ENCODE measurements at regions not wholly inside any gene's neighbourhood (a gene's known extent, or its start where the extent isn't known, plus 50 kb on each side); places are given as distances from the start of the nearest gene placed in this dataset.

DNA sequence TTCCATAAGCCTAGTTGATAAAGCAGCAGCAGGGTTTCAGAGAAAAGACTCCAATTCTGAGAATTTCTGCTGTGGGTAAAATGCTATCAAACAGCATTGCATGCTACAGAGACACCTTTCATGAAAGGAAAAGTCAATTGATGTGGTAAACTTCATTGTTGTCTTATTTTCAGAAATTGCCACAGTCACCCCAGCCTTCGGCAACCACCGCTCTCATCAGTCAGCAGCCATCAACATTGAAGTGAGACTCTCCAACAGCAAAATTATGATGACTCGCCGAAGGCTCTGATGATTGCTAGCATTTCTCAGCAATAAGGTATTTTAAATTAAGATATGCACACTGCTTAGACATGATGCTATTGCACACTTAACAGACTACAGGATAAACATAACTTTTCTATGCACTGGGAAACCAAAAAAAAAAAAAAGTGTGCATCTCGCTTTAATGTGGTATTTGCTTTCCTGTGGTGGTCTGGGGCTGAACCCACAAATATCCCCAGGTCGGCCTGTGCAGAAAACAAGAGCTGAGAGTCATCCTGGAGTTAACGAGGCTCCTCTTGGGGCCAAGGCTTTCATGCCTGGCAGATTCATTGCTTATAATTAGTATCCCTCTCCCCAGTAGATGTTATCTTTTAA, 192.1 kb downstream of the CTTN start:
- Mint-ChIP-seq H3K4me3 (no peak overlapping the region), H3K9me3 (peaks cover 4% of the 10 kb centered on the region), H3K27ac (no peak overlapping the region), H3K36me3 (peaks cover 4% of the 10 kb centered on the region), H3K4me1 (peaks cover 14% of the 10 kb centered on the region), H3K27me3 (ENCODE audit: insufficient read depth, low read depth) (peaks cover 5% of the 10 kb centered on the region)
- Histone ChIP-seq H3K27ac (no peak overlapping the region), H3K4me2 (no peak overlapping the region), H2AFZ (replicated peaks) (no peak overlapping the region), H3K4me3 (no peak overlapping the region), H3K79me2 (ENCODE audit: low read depth) (no peaks in the 10 kb centered on the region), H3K27me3 (no peaks in the 10 kb centered on the region), H3K36me3 (no peaks in the 10 kb centered on the region), H3K9ac (no peak overlapping the region), H3K9me3 (ENCODE audit: low read depth) (no peaks in the 10 kb centered on the region), H3F3A (ENCODE audit: low read depth) (no peaks in the 10 kb centered on the region), H4K20me1 (ENCODE audit: low read depth) (no peaks in the 10 kb centered on the region), H3K4me1 (no peaks in the 10 kb centered on the region)
- no peak for DNase-seq (ENCODE audit: low spot score)
- TF ChIP-seq EZH2phosphoT487 (IDR thresholded peaks at IDR 0.05), result no peak
- TF ChIP-seq, protein P1, sequence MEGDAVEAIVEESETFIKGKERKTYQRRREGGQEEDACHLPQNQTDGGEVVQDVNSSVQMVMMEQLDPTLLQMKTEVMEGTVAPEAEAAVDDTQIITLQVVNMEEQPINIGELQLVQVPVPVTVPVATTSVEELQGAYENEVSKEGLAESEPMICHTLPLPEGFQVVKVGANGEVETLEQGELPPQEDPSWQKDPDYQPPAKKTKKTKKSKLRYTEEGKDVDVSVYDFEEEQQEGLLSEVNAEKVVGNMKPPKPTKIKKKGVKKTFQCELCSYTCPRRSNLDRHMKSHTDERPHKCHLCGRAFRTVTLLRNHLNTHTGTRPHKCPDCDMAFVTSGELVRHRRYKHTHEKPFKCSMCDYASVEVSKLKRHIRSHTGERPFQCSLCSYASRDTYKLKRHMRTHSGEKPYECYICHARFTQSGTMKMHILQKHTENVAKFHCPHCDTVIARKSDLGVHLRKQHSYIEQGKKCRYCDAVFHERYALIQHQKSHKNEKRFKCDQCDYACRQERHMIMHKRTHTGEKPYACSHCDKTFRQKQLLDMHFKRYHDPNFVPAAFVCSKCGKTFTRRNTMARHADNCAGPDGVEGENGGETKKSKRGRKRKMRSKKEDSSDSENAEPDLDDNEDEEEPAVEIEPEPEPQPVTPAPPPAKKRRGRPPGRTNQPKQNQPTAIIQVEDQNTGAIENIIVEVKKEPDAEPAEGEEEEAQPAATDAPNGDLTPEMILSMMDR (IDR thresholded peaks at IDR 0.05), result no peak
- TF ChIP-seq EZH2 (IDR thresholded peaks at IDR 0.05), result no peak

DNA sequence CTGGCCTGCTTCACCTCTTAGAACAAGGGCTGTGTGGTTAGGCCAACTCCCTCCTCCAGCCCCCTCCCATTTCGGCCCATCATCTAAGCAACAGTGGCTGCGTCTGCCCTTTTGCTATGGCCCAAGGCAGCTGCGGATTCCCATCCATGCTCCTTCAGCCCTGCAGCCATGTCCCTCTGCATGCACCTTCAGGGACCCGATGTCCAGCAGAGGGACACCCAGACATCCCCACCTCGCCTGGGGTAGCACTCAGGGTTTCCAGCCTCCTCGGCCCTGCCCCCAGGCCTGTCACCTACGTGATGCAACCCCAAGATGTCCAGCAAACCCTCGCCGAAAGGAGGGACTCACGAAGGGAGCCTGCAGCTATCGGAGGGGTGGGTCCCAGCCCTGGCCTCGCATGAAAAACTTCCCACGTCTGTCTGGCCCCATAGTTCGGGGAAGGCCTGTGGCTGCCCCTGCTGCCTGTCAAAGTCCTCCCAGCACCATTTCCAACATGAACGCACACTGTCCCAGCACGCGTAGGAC, 194.4 kb downstream of the CTTN start:
- peaks cover 11% of the 10 kb centered on the region for H3K4me1 Mint-ChIP-seq
- no peak overlapping the region for H3K4me3 ChIP-seq
- DNase-seq (ENCODE audit: low spot score), result no peak
- no peaks in the 10 kb centered on the region for H3K27me3 ChIP-seq
- TF ChIP-seq EZH2 (IDR thresholded peaks at IDR 0.05) (no peak), EZH2phosphoT487 (IDR thresholded peaks at IDR 0.05) (no peak)
- TF ChIP-seq, protein P1 (IDR thresholded peaks at IDR 0.05), result no peak
- H2AFZ ChIP-seq (replicated peaks), result no peak overlapping the region
- H3K27me3 Mint-ChIP-seq (ENCODE audit: insufficient read depth, low read depth), result peaks cover 5% of the 10 kb centered on the region
- no peaks in the 10 kb centered on the region for H3K36me3 ChIP-seq
- no peaks in the 10 kb centered on the region for H3K79me2 ChIP-seq (ENCODE audit: low read depth)
- H3K4me2 ChIP-seq, result no peak overlapping the region
- no peak overlapping the region for H3K27ac ChIP-seq
- no peak overlapping the region for H3K9ac ChIP-seq
- H3K9me3 ChIP-seq (ENCODE audit: low read depth), result no peaks in the 10 kb centered on the region
- H3K9me3 Mint-ChIP-seq, result peaks cover 4% of the 10 kb centered on the region
- no peaks in the 10 kb centered on the region for H3F3A ChIP-seq (ENCODE audit: low read depth)
- no peaks in the 10 kb centered on the region for H3K4me1 ChIP-seq
- H3K4me3 Mint-ChIP-seq, result no peak overlapping the region
- H3K36me3 Mint-ChIP-seq, result peaks cover 4% of the 10 kb centered on the region
- H4K20me1 ChIP-seq (ENCODE audit: low read depth), result no peaks in the 10 kb centered on the region
- no peak overlapping the region for H3K27ac Mint-ChIP-seq

DNA sequence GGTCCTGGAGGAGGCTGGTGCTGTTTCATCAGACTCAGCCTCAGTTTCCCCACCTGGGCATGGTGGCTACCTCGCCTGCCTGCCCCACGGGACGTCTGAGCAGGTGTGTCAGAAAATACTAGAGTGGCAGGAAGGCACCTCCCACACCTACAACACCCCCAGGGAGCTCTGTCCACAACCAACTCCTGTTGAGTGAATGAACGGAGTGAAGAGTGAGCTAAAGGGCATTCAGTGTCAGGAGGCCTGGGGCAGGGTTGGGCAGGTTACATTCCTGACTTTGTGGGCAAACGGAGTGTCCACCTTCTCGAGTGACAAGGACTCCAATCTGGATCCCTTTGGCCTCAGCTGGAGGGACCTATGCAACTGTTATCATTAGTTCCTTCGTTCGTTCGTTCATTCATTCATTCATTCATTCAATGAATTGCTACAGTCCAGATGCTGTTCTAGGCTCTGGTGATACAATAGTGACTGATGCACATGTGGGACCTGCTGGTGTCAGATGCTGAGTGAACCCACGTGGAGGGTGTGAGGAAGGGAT, 195.2 kb downstream of the CTTN start:
- Histone ChIP-seq H3K79me2 (ENCODE audit: low read depth) (no peaks in the 10 kb centered on the region), H3K4me1 (peaks cover 8% of the 10 kb centered on the region), H3F3A (ENCODE audit: low read depth) (no peaks in the 10 kb centered on the region), H3K9ac (no peak overlapping the region), H3K27me3 (no peaks in the 10 kb centered on the region), H3K9me3 (ENCODE audit: low read depth) (no peaks in the 10 kb centered on the region), H3K27ac (no peak overlapping the region), H3K4me2 (no peak overlapping the region), H2AFZ (replicated peaks) (no peak overlapping the region), H4K20me1 (ENCODE audit: low read depth) (no peaks in the 10 kb centered on the region), H3K36me3 (no peaks in the 10 kb centered on the region), H3K4me3 (no peak overlapping the region)
- Mint-ChIP-seq H3K27me3 (ENCODE audit: insufficient read depth, low read depth) (peaks cover 5% of the 10 kb centered on the region), H3K9me3 (peaks cover 4% of the 10 kb centered on the region), H3K27ac (no peak overlapping the region), H3K36me3 (peaks cover 4% of the 10 kb centered on the region), H3K4me3 (no peak overlapping the region), H3K4me1 (peaks cover 19% of the 10 kb centered on the region)
- no peak for DNase-seq (ENCODE audit: low spot score)
- TF ChIP-seq EZH2 (IDR thresholded peaks at IDR 0.05) (no peak), EZH2phosphoT487 (IDR thresholded peaks at IDR 0.05) (no peak)

DNA sequence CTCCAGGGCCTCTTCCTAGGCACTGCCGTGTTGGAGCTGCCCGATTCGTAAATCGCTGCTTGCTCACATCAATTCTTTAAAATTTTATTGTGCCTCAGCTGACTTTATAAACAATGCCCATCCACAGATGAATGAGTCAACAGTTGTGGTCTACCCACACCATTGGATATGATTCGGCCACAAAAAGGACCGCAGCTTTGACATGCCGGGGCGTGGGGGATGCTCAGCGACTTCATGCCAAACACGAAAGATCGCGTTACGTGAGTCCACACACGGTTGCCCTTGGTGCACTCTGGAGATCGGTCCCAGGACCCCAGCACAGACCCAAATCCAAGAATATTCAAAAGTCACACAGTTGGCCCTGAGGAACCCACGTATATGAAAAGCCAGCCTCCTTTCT, 195.7 kb downstream of the CTTN start:
- Mint-ChIP-seq H3K36me3 (peaks cover 4% of the 10 kb centered on the region), H3K27me3 (ENCODE audit: insufficient read depth, low read depth) (peaks cover 5% of the 10 kb centered on the region), H3K4me3 (no peak overlapping the region), H3K9me3 (peaks cover 4% of the 10 kb centered on the region), H3K27ac (no peak overlapping the region), H3K4me1 (peaks cover 20% of the 10 kb centered on the region)
- Histone ChIP-seq H3K27me3 (no peaks in the 10 kb centered on the region), H2AFZ (replicated peaks) (no peak overlapping the region), H3K4me3 (no peak overlapping the region), H4K20me1 (ENCODE audit: low read depth) (no peaks in the 10 kb centered on the region), H3F3A (ENCODE audit: low read depth) (no peaks in the 10 kb centered on the region), H3K4me1 (peaks cover 8% of the 10 kb centered on the region), H3K79me2 (ENCODE audit: low read depth) (no peaks in the 10 kb centered on the region), H3K27ac (no peak overlapping the region), H3K9me3 (ENCODE audit: low read depth) (no peaks in the 10 kb centered on the region), H3K4me2 (no peak overlapping the region), H3K9ac (no peak overlapping the region), H3K36me3 (no peaks in the 10 kb centered on the region)
- no peak for DNase-seq (ENCODE audit: low spot score)
- TF ChIP-seq, protein P1 (IDR thresholded peaks at IDR 0.05), result no peak
- TF ChIP-seq EZH2 (IDR thresholded peaks at IDR 0.05) (no peak), EZH2phosphoT487 (IDR thresholded peaks at IDR 0.05) (no peak)

Data from neural progenitor cell (in vitro differentiated cells).